Kidney glomerular epithelial cell (primary cell): ENCODE measurements at regions not wholly inside any gene's neighbourhood (a gene's known extent, or its start where the extent isn't known, plus 50 kb on each side); places are given as distances from the start of the nearest gene placed in this dataset.
"Not testable (repeated sequence)": the region's sequence is repeated elsewhere in the genome, so short reads cannot be mapped to it uniquely, and the experiment has no call there.

ENCODE experiments used
- DNase-seq: peaks from one replicate; lab custom pipeline; 2025; lab: John Stamatoyannopoulos, UW

- DNase-seq = no peak
Observed at GRCh38 chr5:79924936-79925893, 65.8 kb downstream of the MTX3 start.

GRCh38 chr5:79923431-79923830 is 67.6 kb downstream of the MTX3 start:
- DNase-seq = no peak

DNA sequence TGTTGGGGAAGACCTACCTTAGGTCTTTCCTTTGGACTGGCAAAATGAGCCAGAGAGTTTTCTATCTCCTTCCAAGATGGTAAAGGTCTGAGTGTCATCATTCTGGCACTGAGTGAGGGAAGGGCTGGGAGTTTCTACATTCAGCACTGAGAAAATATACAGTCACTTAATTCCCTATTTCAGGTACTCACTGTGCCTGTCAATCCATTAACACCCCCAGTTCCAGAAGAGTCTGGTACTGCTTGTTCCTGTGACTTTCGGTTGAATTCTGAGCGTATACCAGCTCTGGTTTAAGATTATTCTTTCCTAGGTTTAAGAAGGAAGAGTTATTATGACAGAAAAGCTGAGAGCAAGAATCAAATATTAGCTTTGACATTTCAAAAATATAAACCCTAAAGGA is 68.4 kb downstream of the MTX3 start:
- no peak for DNase-seq

- DNase-seq = not testable (repeated sequence)
Observed at GRCh38 chr5:79907452-79907851, 83.6 kb downstream of the MTX3 start.

- not testable (repeated sequence) for DNase-seq
Observed at GRCh38 chr5:79902571-79902970, 88.5 kb downstream of the MTX3 start.

DNA sequence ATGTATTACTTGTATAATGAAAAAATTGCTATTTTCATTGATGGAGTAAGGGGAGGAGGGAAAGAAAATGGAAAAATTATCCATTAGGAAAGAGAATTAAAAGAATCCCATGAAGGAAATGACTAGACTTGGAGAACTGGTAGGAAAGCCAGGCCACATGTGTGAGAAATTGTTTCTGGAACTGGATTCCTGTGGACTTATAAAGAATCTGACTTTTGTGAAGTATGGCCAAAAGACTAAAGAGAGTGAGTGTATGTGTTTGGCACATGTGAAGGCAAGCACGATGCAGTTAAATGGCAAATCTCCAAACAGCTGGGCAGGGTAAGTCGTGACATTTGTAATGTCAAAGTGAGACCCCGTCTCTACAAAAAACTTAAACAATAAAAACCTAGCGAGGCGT is 89.4 kb downstream of the MTX3 start:
- no peak for DNase-seq

DNA sequence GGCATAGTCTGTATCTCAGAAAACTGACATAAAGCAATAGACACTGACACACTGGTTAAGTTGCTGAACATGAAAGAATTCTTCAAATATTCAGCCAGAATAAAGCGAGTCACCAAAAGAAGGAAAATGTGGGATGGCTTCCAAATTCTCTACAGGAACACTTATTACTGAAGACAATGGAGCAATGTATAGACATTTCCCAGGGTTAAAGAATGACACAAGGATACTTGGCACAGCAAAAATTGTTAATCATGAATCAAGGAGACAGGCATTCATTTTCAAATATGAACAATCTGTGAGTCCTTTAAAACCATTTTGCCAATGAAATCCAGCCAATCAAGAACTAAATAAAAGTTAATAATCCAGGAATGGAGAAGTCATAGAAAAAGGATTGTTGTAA is 92.5 kb downstream of the MTX3 start:
- no peak for DNase-seq

DNA sequence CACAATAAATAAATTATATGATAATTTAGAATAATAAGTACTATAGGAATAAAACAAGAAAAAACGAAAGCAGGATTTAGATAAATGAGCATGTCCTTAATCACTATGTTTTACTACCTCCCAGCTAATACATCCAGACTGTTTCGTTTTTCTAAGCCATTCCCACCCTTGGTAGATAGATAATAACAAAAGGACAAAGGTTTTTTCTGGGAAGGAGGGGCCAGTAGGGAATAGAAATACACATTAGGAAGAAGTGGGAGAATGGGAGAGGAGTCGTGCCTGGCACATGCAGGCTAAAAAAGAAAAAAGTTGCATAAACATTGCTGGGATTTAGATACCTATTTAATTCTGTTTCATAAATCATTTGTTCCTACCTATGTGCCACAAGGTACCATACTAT is 97.1 kb downstream of the MTX3 start:
- no peak for DNase-seq

- DNase-seq = no peak
Observed at GRCh38 chr5:79893485-79893884, 97.6 kb downstream of the MTX3 start.

- DNase-seq = no peak
Observed at GRCh38 chr5:79890930-79891249, 100.2 kb downstream of the MTX3 start.

DNA sequence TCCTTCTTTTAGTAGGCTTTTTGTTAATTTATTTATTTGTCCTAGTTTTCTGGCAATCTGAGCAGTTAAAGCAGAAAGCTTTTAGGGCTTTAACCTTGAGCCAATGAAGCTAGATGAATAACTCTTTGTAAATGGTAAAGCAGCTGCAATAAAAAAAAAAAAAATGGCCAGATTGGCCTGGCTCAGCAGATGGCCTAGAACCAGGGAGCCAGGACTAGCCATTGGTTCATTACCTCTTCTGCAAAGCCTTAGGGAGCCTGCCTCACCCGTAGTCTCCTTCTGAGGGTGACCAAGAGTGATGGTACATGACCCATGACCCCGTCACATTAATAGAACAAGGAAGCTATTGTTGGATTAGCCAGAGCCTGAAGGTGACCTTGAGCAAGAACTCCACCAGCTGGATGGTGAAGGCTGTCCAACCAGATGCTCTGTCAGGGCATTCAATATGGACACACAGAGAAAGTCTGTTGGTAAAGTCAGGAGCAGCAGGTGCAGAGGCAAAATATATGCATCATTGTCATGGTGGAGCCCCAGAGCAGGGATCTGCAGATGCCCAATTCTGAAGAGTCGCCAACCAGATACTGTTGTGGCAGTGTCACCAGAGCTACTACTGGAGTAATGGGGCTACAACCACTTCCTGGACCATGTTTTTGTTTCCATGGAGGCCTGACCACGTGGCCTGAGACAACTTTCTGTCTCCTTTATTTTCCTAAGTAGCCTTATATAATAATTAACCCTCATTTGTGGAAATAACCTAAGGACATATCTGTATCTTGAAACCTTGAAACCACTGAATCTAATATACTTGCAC is 100.7 kb downstream of the MTX3 start:
- DNase-seq = no peak

- no peak for DNase-seq
Observed at GRCh38 chr5:79888643-79889042, 102.4 kb downstream of the MTX3 start.

- no peak for DNase-seq
Observed at GRCh38 chr5:79886925-79887655, 104.0 kb downstream of the MTX3 start.

DNA sequence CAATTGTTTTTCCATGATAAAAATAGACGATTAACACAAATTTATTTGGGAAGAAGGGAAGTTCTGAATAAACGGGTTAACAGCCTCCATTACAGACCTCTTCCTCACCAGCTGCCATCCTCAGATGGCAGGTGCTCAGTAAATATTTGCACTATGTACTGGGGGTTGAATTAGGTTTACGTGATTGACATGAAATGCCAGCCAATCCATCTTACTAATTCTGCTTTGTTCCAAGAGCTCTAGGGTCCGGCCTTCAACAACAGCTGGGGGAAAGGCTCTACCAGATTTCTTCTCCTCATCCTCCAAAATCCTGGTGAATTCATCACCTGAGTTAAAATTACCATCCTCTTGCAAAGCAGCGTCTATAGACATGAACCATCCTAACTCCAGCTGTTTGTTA is 104.6 kb downstream of the MTX3 start:
- no peak for DNase-seq

DNA sequence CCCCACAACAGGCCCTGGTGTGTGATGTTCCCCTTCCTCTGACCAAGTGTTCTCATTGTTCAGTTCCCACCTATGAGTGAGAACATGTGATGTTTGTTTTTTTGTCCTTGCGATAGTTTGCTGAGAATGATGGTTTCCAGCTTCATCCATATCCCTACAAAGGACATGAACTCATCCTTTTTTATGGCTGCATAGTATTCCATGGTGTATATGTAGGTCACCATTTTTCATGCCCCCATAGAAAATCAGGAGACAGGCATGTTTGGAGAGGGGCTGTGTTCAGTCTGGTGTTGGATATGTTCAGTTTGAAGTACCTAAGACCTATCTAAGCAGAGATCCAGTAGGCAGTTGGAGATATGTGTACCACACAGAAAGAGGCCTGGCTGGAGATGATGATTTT is 111.2 kb downstream of the MTX3 start:
- not testable (repeated sequence) for DNase-seq

DNA sequence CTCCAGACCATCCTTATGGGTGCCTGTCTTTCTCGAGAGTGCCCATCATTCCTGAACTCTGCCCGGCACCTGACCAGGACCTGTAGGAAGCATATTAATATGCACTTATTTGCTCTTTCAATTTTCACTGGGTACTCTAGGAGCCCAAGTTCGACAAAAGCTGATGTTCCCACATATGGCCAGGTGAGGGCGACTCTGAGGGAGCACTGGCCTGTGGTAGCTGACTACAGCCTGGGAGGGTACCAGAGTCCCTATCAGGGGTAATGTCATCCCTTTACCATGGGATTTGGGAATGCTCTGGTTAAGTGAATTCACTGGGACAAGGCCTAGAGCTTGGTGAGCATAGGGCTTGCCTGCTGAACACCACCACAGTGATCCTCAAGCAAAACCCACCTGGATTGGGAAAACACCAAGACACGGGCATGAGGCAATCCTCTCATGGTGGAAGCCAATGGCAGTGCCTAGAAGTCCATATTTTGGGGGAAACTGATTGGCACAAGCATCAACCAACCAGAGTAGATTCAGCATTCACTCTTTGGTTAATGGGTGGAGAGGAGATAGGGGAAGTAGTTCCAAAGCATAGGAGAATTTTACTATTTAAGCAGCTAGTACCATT is 112.2 kb downstream of the MTX3 start:
- no peak for DNase-seq

DNA sequence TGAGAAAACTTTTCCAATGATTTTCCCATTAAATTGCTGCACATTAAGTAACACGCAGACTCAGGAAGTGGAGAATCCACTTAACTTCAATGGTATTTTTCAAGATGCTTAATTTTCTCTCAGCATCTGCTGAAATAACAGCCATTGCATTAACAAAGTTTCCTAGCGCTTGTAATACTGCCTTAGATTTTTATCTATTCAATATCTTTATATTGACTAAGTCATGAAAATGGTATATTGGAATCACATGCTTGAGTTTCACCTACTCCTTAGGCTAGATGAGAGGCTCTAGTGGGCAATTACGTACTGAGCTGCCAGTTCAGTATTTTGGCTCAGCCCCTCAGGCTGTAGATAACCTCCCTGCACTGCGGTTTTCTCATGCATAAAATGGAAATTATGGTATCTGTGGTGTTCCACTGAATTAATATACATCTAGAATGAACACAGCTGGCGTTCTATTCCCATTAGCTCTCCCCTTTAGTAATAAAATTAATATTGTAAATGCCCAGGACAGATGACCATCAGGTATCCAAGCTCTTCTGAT is 112.9 kb downstream of the MTX3 start:
- DNase-seq = no peak

GRCh38 chr5:79876456-79876855 is 114.6 kb downstream of the MTX3 start:
- DNase-seq = no peak

DNA sequence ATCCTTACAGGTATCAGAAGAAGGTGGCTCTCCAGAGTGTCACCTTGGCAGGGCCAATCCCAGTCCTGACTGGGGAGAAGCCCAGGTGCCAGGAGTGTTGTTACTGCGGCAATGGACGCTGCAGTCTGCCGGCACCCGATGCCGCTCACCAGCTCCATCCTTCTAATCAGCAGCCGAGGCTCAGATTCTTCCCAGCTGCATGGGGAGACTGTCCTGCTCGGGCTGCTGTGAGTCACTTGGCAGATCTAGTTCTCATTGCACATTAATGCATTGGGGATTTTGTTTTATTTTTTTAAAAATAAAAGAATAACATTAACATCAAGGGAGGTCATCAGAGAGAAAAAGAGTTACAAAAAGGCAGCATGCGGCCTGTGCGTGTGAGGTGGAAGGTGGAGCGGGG is 115.8 kb downstream of the MTX3 start:
- DNase-seq = no peak

DNA sequence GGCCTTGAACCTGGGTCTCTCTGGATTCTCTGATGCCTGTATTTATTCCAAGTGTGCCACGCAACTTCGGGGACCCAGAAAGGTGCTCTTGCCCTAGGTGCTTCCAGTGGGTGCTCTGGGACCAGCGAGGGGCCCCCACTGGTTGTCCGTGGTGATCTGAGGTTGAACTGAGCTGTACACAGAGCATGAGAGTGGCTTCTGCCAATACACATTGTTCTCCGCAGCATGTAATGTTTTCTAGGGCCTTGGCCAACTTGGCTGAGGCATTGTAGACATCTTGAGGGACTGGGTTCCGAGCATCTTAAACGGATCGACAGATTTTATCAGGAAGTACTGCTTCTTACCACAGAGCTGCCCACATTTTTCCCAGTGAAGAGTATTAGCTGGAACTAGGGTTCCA is 117.9 kb downstream of the MTX3 start:
- no peak for DNase-seq

GRCh38 chr5:79872291-79872690 is 118.8 kb downstream of the MTX3 start:
- no peak for DNase-seq
